ENCODE measurements at regions not wholly inside any gene's neighbourhood (a gene's known extent, or its start where the extent isn't known, plus 50 kb on each side); places are given as distances from the start of the nearest gene placed in this dataset.

DNA sequence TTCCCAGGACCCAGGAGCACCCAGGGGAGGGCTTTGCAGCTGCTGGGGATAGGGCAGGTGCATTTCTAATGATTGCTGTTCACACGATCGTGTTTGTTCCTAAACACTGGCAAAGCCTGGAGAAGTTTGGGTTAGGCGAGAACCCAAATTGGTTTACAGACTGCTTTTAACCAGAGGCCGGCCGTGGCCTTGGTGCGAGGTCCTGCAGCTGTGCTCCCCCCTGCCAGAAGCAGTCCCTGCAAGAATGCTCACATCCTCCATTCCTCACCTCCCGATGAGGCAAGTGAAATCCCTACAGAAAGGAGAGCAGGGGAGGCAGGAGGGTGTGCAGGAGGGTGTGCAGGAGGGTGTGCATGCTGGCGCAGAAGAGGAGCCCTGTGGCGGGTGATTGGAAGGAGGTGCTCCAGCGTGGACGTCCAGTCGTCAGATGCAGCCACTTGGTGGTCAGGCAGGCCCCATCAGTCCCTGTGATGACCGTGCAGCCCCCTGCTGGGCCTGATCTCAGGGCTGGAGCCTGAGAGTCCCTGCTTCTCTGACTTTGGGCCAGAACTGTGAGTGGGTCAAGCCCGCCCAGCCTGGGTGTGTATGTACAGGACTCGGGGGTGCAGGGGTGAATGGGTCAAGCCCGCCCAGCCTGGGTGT lies 55.7 kb upstream of the FRMD1 start:
- TF ChIP-seq ZFP30 (CRISPR knock-in tag; IDR thresholded peaks at IDR 0.05) (no peak), ISL1 (CRISPR knock-in tag; IDR thresholded peaks at IDR 0.05) (no peak), OSR1 (CRISPR knock-in tag; IDR thresholded peaks at IDR 0.05) (no peak), ZFP3 (CRISPR knock-in tag; IDR thresholded peaks at IDR 0.05) (no peak), RARB (CRISPR knock-in tag; IDR thresholded peaks at IDR 0.05) (no peak), SNAI2 (CRISPR knock-in tag; IDR thresholded peaks at IDR 0.05) (no peak), TOX (CRISPR knock-in tag; IDR thresholded peaks at IDR 0.05; ENCODE audit: borderline replicate concordance) (no peak), GLIS3 (CRISPR knock-in tag; IDR thresholded peaks at IDR 0.05) (no peak), CSDC2 (CRISPR knock-in tag; IDR thresholded peaks at IDR 0.05) (no peak), PPARA (CRISPR knock-in tag; IDR thresholded peaks at IDR 0.05; ENCODE audit: borderline replicate concordance) (no peak)
- TF ChIP-seq, protein P1, sequence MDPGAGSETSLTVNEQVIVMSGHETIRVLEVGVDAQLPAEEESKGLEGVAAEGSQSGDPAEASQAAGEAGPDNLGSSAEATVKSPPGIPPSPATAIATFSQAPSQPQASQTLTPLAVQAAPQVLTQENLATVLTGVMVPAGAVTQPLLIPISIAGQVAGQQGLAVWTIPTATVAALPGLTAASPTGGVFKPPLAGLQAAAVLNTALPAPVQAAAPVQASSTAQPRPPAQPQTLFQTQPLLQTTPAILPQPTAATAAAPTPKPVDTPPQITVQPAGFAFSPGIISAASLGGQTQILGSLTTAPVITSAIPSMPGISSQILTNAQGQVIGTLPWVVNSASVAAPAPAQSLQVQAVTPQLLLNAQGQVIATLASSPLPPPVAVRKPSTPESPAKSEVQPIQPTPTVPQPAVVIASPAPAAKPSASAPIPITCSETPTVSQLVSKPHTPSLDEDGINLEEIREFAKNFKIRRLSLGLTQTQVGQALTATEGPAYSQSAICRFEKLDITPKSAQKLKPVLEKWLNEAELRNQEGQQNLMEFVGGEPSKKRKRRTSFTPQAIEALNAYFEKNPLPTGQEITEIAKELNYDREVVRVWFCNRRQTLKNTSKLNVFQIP (CRISPR knock-in tag; IDR thresholded peaks at IDR 0.05; ENCODE audit: borderline replicate concordance, low read depth) = no peak
- TF ChIP-seq, protein P2, sequence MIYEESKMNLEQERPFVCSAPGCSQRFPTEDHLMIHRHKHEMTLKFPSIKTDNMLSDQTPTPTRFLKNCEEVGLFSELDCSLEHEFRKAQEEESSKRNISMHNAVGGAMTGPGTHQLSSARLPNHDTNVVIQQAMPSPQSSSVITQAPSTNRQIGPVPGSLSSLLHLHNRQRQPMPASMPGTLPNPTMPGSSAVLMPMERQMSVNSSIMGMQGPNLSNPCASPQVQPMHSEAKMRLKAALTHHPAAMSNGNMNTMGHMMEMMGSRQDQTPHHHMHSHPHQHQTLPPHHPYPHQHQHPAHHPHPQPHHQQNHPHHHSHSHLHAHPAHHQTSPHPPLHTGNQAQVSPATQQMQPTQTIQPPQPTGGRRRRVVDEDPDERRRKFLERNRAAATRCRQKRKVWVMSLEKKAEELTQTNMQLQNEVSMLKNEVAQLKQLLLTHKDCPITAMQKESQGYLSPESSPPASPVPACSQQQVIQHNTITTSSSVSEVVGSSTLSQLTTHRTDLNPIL (CRISPR knock-in tag; IDR thresholded peaks at IDR 0.05; ENCODE audit: low read depth) = no peak
- TF ChIP-seq, protein P3, sequence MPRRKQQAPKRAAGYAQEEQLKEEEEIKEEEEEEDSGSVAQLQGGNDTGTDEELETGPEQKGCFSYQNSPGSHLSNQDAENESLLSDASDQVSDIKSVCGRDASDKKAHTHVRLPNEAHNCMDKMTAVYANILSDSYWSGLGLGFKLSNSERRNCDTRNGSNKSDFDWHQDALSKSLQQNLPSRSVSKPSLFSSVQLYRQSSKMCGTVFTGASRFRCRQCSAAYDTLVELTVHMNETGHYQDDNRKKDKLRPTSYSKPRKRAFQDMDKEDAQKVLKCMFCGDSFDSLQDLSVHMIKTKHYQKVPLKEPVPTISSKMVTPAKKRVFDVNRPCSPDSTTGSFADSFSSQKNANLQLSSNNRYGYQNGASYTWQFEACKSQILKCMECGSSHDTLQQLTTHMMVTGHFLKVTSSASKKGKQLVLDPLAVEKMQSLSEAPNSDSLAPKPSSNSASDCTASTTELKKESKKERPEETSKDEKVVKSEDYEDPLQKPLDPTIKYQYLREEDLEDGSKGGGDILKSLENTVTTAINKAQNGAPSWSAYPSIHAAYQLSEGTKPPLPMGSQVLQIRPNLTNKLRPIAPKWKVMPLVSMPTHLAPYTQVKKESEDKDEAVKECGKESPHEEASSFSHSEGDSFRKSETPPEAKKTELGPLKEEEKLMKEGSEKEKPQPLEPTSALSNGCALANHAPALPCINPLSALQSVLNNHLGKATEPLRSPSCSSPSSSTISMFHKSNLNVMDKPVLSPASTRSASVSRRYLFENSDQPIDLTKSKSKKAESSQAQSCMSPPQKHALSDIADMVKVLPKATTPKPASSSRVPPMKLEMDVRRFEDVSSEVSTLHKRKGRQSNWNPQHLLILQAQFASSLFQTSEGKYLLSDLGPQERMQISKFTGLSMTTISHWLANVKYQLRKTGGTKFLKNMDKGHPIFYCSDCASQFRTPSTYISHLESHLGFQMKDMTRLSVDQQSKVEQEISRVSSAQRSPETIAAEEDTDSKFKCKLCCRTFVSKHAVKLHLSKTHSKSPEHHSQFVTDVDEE (CRISPR knock-in tag; IDR thresholded peaks at IDR 0.05) = no peak
- TF ChIP-seq, protein P4, sequence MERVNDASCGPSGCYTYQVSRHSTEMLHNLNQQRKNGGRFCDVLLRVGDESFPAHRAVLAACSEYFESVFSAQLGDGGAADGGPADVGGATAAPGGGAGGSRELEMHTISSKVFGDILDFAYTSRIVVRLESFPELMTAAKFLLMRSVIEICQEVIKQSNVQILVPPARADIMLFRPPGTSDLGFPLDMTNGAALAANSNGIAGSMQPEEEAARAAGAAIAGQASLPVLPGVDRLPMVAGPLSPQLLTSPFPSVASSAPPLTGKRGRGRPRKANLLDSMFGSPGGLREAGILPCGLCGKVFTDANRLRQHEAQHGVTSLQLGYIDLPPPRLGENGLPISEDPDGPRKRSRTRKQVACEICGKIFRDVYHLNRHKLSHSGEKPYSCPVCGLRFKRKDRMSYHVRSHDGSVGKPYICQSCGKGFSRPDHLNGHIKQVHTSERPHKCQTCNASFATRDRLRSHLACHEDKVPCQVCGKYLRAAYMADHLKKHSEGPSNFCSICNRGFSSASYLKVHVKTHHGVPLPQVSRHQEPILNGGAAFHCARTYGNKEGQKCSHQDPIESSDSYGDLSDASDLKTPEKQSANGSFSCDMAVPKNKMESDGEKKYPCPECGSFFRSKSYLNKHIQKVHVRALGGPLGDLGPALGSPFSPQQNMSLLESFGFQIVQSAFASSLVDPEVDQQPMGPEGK (CRISPR knock-in tag; IDR thresholded peaks at IDR 0.05; ENCODE audit: borderline replicate concordance) = no peak

Data from SK-N-SH treated with all-trans-retinoic acid at 6 μM for 48 hours (cell line).